DMS53 treated with DMSO at 0.1 percent for 48 hours (cell line): ENCODE measurements at regions not wholly inside any gene's neighbourhood (a gene's known extent, or its start where the extent isn't known, plus 50 kb on each side); places are given as distances from the start of the nearest gene placed in this dataset.

Source experiments
- DNase-seq: peaks from one replicate; lab custom pipeline; 2025; ENCODE audit not compliant: unreplicated experiment; lab: John Stamatoyannopoulos, UW

DNA sequence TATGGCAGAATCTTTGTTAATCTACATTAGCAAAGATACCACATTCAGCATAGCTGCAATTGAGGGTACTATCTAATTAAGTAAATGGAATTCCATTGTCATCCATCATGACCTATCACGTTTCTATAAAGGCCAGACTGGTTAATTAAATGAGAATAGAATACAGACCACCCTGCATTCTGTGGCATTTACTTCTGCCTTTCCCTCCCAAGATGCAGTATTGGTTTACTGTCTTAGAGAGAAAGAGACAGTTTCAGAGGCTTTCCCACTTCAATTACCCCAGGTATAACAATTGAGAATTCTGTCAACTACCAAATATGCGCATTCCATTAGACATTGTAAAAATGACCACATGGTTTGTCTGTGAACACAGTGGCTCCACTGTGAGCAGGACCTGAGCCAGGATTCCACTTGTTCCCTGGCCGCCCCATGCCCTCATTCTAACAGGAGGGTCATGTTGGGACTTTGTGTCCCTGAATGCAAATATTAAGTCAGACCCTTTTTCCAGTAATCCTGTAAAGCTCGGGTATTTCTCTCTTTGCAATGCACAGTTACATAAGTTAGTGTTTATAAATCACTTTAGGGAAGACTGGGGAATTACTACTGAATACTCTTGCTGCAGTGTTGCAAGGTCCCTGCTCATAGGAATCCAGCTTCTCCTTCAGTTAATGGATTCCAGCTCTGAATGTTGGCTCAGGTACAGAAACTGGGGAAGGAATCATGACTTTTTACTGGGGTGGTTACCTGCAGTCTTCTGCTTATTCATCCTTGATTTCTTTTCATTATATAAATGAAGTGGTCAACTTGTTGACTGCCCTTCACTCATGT lies 261.0 kb downstream of the PDGFC start:
- no peak for DNase-seq

GRCh38 chr4:156705311-156705710 lies 266.3 kb downstream of the PDGFC start:
- no peak for DNase-seq

GRCh38 chr4:156695163-156695562 lies 276.4 kb downstream of the PDGFC start:
- no peak for DNase-seq

GRCh38 chr4:156694413-156694812 lies 277.2 kb downstream of the PDGFC start:
- no peak for DNase-seq

DNA sequence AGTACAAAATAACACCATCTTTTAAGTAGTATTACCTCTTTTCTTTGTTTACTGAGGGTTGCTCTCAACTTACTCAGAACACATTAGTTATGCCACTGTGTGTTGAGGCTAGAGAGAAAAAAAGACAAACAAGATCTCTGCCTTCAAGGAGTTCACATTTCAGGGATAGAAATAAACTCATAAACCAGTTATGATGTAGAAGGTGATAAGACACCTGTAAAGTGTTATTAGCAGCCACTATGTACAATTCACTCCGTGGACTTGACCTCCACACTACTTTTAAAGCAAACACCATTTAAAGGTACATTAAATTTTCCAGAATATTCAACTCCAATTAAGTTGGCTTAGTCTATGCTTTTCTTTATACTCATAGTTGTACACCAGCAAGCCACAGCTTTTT lies 278.0 kb downstream of the PDGFC start:
- DNase-seq: no peak

- DNase-seq: no peak
Measured at GRCh38 chr4:156692016-156692415, 279.6 kb downstream of the PDGFC start.

- no peak for DNase-seq
Measured at GRCh38 chr4:156690572-156690971, 281.0 kb downstream of the PDGFC start.

- no peak for DNase-seq
Measured at GRCh38 chr4:156686120-156686519, 285.5 kb downstream of the PDGFC start.

- no peak for DNase-seq
Measured at GRCh38 chr4:156685308-156685707, 286.3 kb downstream of the PDGFC start.

DNA sequence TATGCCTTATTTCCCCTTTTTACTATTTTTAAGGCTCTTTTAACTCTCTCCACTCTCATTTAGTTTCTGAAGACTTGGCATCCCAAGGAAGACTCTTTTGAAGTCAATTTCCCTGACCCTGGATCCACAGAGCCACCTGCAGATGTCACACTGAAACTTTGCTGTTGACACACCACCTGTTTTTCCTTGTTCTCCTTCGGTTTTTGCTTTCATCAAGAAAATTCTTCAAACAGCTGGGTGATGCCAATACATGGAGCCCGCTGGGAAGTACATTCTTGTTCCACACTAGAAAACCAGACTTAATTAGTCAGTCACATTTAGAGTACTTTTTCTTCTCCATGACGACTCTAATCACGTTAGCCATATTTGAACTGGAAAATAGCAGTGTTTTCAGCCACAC lies 293.9 kb downstream of the PDGFC start:
- no peak for DNase-seq

DNA sequence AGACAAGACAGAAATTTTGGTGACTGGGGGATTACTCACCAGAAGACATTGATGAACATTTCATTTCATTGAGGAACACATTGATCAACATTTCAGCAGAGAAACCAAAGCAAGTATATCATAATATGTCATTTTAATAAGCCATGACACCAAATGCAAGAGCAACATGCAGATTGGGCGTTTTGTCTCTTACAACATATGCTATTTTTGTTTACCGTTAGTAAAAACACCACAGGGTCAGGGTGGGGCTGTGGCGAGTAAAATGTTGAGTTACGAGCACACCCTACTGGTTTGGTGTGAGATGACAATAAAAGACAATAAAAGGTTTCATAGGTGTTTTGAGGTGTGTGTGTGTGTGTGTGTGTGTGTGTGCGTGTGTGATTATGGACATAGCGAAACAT lies 294.5 kb downstream of the PDGFC start:
- DNase-seq: no peak

DNA sequence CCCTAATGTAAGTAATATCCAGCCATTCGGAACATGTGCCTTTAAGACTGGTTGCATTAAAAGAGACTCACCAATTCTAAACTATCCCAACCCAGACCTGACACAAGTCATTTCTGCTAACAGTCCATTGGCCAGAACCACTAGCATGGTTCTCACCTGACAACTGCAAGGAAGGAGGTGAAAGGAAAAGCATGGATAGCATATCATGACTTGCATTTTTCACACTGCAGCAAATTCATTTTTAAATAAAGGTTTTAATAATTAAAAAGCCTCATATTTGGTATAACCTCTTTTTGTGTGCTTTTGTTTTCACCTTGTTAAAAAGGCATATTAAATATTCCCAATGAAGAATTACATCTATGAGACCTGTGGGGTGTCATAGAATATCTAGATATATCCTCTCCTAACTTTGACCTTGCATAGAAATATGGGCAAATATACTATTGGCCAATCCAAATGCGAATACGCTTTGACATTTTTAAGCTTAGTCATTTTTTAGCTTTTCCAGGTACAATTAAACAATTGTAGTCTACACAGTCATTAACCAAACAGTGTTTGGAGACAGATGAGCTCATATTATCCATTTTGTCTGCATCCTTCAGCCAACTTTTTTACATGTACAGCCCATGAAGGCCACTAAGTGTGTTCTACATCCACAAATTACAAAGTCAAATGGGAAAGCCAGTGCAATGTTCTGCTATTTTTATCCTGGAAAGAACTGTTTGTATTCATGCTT lies 295.3 kb downstream of the PDGFC start:
- no peak for DNase-seq

DNA sequence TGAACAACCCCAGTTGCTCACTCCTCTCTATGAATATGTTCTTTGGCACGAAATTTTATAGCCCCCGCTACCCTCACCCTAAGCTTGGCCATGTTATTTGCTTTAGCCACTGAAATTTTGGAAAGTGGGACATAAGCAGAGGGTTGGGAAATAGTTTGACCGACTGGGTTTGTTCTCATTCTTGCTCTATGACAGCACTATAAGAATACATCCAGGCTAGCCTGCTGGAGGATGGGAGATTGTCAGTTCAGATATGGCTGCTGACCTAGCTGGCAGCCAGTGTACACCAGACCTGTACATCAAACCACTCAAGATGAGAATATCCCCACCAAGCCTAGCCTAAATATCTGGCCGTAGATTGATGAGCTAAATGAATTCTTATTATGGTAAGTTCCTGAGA lies 298.1 kb downstream of the PDGFC start:
- DNase-seq: no peak

GRCh38 chr4:156672492-156673305 lies 298.9 kb downstream of the PDGFC start:
- DNase-seq: no peak

- no peak for DNase-seq
Measured at GRCh38 chr4:156665780-156666366, 305.7 kb downstream of the PDGFC start.

- no peak for DNase-seq
Measured at GRCh38 chr4:156663663-156664062, 307.9 kb downstream of the PDGFC start.

- DNase-seq: no peak
Measured at GRCh38 chr4:156662921-156663320, 308.7 kb downstream of the PDGFC start.

GRCh38 chr4:156661555-156661954 lies 310.0 kb downstream of the PDGFC start:
- no peak for DNase-seq

DNA sequence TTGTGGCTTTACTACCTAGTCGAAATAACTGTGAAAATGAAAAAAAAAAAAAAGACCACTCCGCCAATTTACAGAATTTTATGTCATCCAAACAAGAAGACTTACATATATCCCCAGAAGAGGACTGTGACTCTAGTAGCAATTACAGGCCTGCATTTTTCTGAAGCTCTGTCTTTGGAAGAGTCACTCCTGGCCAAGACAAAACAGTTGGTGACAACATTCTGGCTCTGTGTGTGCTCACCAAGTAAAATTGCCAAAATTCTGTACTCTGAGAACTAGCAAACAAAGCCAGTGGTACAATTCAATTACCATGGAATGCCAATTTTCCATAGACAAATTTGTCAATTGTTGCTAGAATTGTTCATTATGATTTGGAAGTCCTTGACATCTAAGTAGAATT lies 311.1 kb downstream of the PDGFC start:
- no peak for DNase-seq

GRCh38 chr4:156659983-156660382 lies 311.6 kb downstream of the PDGFC start:
- no peak for DNase-seq

- no peak for DNase-seq
Measured at GRCh38 chr4:156659570-156659969, 312.0 kb downstream of the PDGFC start.
